HUES6 (cell line): ENCODE measurements at regions not wholly inside any gene's neighbourhood (a gene's known extent, or its start where the extent isn't known, plus 50 kb on each side); places are given as distances from the start of the nearest gene placed in this dataset.

Experiments used
- H3K27ac ChIP-seq: 2 replicates; pipeline ENCODE4 v1.7.0; 2013; ENCODE audit warnings: low read depth, mild to moderate bottlenecking, low read length, inconsistent platforms
- H3K27me3 ChIP-seq: 2 replicates; pipeline ENCODE4 v1.6.1; 2013; ENCODE audit warnings: low read length; ENCODE audit not compliant: control insufficient read depth, insufficient read depth
- H3K36me3 ChIP-seq: 2 replicates; pipeline ENCODE4 v1.6.1; 2013; ENCODE audit warnings: low read length; ENCODE audit not compliant: control insufficient read depth, insufficient read depth
- H3K4me1 ChIP-seq: 2 replicates; pipeline ENCODE4 v1.6.1; 2013; ENCODE audit warnings: low read length; ENCODE audit not compliant: control insufficient read depth, insufficient read depth
- H3K4me3 ChIP-seq: 2 replicates; pipeline ENCODE4 v1.5.1; 2013; ENCODE audit warnings: low read depth, low read length
- H3K9ac ChIP-seq: one replicate; pipeline ENCODE4 v1.6.1; 2013; ENCODE audit warnings: mild to moderate bottlenecking, low read length
- H3K9me3 ChIP-seq: 2 replicates; pipeline ENCODE4 v1.6.1; 2013; ENCODE audit warnings: low read depth, low read length; ENCODE audit not compliant: control insufficient read depth, insufficient read depth

DNA sequence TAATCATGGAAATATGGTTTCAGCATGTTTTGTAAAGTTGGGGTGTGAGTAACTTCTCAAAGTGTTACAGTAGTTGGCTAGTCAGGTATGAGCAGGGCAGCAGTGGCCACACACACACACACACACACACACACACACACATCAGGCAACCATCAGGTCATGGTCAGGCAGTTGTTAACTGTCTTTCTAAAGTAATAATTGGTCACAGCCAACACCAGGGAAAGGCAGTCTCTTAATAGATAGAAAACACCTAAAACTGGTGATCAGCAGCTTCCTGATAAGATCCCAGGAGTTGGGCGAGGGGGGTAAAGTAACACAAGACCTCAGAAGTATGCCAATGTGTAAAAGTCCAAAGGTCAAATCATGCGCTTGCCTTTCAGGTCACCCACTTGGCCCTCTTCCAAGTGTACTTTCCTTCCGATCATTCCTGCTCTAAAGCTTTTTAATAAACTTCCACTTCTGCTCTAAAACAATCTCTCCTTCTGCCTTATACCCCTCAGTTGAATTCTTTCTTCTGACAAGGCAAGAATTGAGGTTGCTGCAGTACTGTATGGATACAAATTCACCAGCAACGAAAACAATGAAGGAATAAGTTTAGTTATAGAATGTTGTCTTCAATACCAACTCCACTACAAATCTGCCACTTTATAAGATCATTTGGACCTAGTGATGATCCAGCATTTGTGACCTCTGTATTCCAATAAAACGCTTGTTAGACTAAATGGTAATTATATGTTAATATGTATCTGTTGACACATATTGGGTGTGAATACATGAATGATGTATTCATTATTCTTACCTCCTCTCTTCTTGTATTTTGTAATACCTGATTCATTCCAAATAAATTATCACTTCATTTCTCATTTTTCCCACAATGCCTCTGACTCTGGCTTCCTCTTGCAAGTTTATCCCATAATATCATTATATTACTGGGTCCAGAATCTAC is 254.3 kb downstream of the METTL4 start:
- no peaks in the 10 kb centered on the region for H3K27me3 ChIP-seq
- no peak overlapping the region for H3K9ac ChIP-seq
- H3K9me3 ChIP-seq, result 0 out of 2 replicates have a peak, but pooled peaks cover 2% of the 10 kb centered on the region
- H3K4me1 ChIP-seq, result no peaks in the 10 kb centered on the region
- H3K36me3 ChIP-seq, result no peaks in the 10 kb centered on the region
- no peak overlapping the region for H3K27ac ChIP-seq
- no peak overlapping the region for H3K4me3 ChIP-seq

- H3K4me3 ChIP-seq, result no peak overlapping the region
- H3K36me3 ChIP-seq, result no peaks in the 10 kb centered on the region
- H3K9me3 ChIP-seq, result 0 out of 2 replicates have a peak, but pooled peaks cover 2% of the 10 kb centered on the region
- H3K27me3 ChIP-seq, result no peaks in the 10 kb centered on the region
- no peak overlapping the region for H3K27ac ChIP-seq
- H3K4me1 ChIP-seq, result no peaks in the 10 kb centered on the region; the same call in 1 of the 2 replicates
- H3K9ac ChIP-seq, result no peak overlapping the region
These were observed 246.8 kb downstream of the METTL4 start for GRCh38 chr18:2324459-2324858.

DNA sequence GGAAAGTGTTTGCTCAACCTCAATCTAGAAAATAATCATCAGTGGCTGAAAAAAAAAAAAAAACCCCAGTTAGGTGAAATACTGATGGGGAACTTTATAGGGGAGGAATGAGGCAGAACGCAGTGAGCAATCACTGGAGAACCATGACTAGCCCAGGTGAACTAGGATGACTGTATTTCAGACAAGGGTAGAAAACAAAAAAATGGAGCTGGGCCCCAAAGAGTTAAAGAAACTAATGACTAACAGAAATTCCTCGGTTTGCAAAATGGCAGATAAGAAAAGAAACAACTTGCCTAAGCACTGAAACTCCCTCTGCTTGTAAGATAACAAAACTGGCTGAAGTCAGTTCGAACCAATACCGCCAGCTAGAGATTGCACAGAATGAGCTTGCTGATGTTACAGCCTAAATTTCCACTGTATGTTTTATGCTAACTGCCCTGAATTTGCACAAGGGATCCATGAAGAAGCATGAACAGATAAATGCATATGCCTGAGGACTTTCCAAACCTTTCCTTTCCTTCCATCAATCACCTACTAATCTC is 245.9 kb downstream of the METTL4 start:
- H3K27ac ChIP-seq, result no peak overlapping the region
- H3K36me3 ChIP-seq, result no peaks in the 10 kb centered on the region
- H3K9me3 ChIP-seq, result no peaks in the 10 kb centered on the region
- no peaks in the 10 kb centered on the region; the same call in 1 of the 2 replicates for H3K4me1 ChIP-seq
- H3K27me3 ChIP-seq, result no peaks in the 10 kb centered on the region
- H3K9ac ChIP-seq, result no peak overlapping the region
- H3K4me3 ChIP-seq, result no peak overlapping the region

DNA sequence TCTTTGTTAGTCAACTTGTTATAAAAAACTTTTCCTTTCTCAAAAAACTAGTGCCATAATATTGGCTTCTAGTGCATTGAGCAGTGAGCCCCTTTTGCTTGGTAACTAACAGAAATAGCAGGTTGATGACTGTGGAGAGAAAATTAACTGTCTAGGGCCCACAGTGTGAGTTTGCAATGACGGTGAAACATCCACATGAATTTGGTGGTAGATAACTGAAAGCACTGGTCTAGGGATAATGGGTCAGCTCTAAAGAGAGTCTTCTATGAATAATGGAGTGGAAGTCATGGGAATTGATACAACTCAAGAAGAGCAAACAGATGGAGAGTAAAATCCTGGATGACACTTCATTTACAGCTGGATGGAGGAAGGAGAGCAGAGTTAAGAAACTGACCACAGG is 245.4 kb downstream of the METTL4 start:
- Histone ChIP-seq H3K27me3 (no peaks in the 10 kb centered on the region), H3K27ac (no peak overlapping the region), H3K36me3 (no peaks in the 10 kb centered on the region), H3K4me3 (no peak overlapping the region), H3K4me1 (no peaks in the 10 kb centered on the region; the same call in 1 of the 2 replicates), H3K9ac (no peak overlapping the region), H3K9me3 (no peaks in the 10 kb centered on the region)

GRCh38 chr18:2326999-2327398 is 244.3 kb downstream of the METTL4 start:
- no peak overlapping the region for H3K9ac ChIP-seq

DNA sequence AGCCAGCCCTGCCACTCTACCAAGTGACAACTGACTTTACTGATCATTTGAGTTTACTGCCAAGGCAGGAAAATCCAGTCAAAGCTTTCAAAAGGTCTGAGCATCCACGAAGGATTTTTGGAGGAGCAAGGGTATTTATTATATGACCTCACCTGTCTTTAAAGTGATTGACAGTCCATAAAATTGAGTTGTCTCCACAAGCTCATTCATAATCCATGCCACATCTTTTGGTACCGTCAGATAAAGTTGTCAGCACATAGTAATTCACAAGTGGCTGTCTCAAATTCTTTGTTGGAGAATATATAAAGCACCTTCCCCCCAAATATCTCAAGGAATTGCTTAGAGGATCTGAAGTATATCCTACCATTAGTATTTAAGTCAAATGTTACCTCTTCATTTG is 240.5 kb downstream of the METTL4 start:
- no peaks in the 10 kb centered on the region for H3K4me1 ChIP-seq
- no peak overlapping the region for H3K9ac ChIP-seq
- H3K4me3 ChIP-seq, result no peak overlapping the region
- H3K27me3 ChIP-seq, result no peaks in the 10 kb centered on the region
- no peaks in the 10 kb centered on the region for H3K9me3 ChIP-seq
- no peaks in the 10 kb centered on the region for H3K36me3 ChIP-seq
- no peak overlapping the region for H3K27ac ChIP-seq

More at GRCh38 chr18:2326999-2327398, 244.3 kb downstream of the METTL4 start:
- H3K36me3 ChIP-seq, result no peaks in the 10 kb centered on the region
- H3K27ac ChIP-seq, result no peak overlapping the region
- no peaks in the 10 kb centered on the region for H3K9me3 ChIP-seq
- no peaks in the 10 kb centered on the region; the same call in 1 of the 2 replicates for H3K4me1 ChIP-seq
- no peak overlapping the region for H3K4me3 ChIP-seq
- H3K27me3 ChIP-seq, result no peaks in the 10 kb centered on the region

DNA sequence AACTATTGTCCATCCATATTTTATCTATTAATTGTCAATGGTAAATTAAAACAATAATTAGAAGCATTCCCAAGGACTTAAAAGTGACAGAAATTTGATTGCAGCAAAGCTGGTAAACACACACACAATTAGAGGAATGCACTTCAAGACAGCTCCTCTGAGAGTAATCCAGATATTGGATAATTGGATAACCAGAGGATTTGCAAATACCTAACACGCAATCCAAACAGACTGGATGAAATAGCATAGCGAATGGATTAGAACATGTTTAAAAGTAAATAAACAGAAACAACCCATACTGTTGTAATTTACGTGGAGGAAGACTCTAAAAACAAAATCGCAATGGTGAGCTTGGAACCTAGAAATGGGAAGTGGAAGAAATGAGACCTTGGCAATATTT is 239.8 kb downstream of the METTL4 start:
- H3K9me3 ChIP-seq, result no peaks in the 10 kb centered on the region
- no peaks in the 10 kb centered on the region for H3K36me3 ChIP-seq
- no peak overlapping the region for H3K27ac ChIP-seq
- no peaks in the 10 kb centered on the region for H3K27me3 ChIP-seq
- H3K4me3 ChIP-seq, result no peak overlapping the region
- no peak overlapping the region for H3K9ac ChIP-seq
- H3K4me1 ChIP-seq, result no peaks in the 10 kb centered on the region

- Histone ChIP-seq H3K27me3 (no peaks in the 10 kb centered on the region), H3K9me3 (no peaks in the 10 kb centered on the region), H3K4me3 (no peak overlapping the region), H3K9ac (no peak overlapping the region), H3K4me1 (no peaks in the 10 kb centered on the region), H3K36me3 (no peaks in the 10 kb centered on the region), H3K27ac (no peak overlapping the region)
These were observed 234.5 kb downstream of the METTL4 start for GRCh38 chr18:2336690-2337392.

DNA sequence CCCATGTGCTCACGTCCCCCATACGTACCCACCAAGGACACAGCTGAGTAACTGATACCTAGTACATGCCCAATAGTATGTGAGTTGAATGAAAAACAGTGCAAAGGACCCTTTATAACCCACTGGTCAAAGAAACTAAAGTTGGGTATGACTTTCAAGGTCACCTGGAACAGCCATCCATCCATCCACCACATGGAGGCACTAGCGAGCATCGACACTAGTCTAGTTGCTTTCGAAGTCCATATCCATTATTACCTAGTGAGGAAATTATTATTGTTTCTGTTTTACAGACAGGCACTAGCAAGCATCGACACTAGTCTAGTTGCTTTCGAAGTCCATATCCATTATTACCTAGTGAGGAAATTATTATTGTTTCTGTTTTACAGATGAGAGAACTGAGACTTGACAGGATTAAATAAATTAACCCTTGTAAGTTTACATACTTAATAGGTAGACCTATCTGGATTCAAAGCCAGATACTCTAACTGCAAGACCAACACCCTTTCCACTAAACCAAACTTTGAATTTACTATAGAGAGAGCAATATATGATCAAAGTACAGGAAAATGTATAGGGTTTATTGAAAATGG is 233.7 kb downstream of the METTL4 start:
- Histone ChIP-seq H3K36me3 (no peaks in the 10 kb centered on the region), H3K4me3 (no peak overlapping the region), H3K27ac (no peak overlapping the region), H3K9me3 (no peaks in the 10 kb centered on the region), H3K4me1 (no peaks in the 10 kb centered on the region), H3K27me3 (no peaks in the 10 kb centered on the region), H3K9ac (no peak overlapping the region)

- Histone ChIP-seq H3K36me3 (no peaks in the 10 kb centered on the region), H3K4me1 (no peaks in the 10 kb centered on the region), H3K4me3 (no peak overlapping the region), H3K27ac (no peak overlapping the region), H3K27me3 (no peaks in the 10 kb centered on the region), H3K9ac (no peak overlapping the region), H3K9me3 (no peaks in the 10 kb centered on the region)
These were observed 232.7 kb downstream of the METTL4 start for GRCh38 chr18:2338601-2339000.
